ENCODE measurements at regions not wholly inside any gene's neighbourhood (a gene's known extent, or its start where the extent isn't known, plus 50 kb on each side); places are given as distances from the start of the nearest gene placed in this dataset.

DNA sequence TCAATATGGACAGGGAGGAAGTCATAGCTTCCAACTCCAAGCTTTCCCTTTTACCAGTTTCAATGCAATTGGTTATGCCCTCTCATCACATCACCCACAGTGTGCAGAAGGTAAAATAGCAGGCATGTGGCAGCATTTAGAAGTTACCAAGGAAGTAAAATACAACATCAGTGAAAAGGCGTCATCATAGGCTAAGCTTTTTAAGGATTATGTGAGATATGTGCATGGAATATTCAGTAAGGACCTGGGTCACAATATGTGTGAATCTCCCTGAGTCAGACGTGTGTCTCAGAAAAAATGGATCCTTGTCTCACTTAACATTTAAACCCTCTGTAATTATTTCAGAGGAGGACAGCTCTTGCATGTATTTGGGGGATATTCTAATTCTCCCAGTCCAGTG, 522.8 kb upstream of the POM121L12 start:
- TF ChIP-seq EZH2 (IDR thresholded peaks at IDR 0.05) (no peak), FOXP2 (optimal IDR thresholded peaks at IDR 0.05; ENCODE audit: control extremely low read depth, extremely low read length, insufficient read depth) (no peak), POLR2AphosphoS5 (IDR thresholded peaks at IDR 0.05; ENCODE audit: borderline replicate concordance, low read depth, low read length) (no peak)
